Fibroblast of the aortic adventitia (primary cell): ENCODE measurements at regions not wholly inside any gene's neighbourhood (a gene's known extent, or its start where the extent isn't known, plus 50 kb on each side); places are given as distances from the start of the nearest gene placed in this dataset.

Experiments used
- DNase-seq: peaks from one replicate; pipeline ENCODE4 v3.0.0-alpha.2; 2010; ENCODE audit warnings: low read depth
- H3K4me3 ChIP-seq: 2 replicates; pipeline ENCODE4 v1.5.1; 2011; ENCODE audit warnings: low read depth, mild to moderate bottlenecking, control low read depth, low read length, moderate library complexity
- CTCF ChIP-seq: IDR thresholded peaks from 2 replicates; pipeline ENCODE4 v1.5.1; 2011; ENCODE audit warnings: mild to moderate bottlenecking, low read length, control low read depth, inconsistent platforms; ENCODE audit not compliant: insufficient read depth

- DNase-seq = no peak
- H3K4me3 ChIP-seq = no peak overlapping the region
- TF ChIP-seq CTCF = no peak
Observed at GRCh38 chr5:82889088-82889487, 188.1 kb downstream of the TMEM167A start.

- H3K4me3 ChIP-seq = no peak overlapping the region
- DNase-seq = peak; percentile 34
- TF ChIP-seq CTCF = no peak
Observed at GRCh38 chr5:82886911-82887310, 190.3 kb downstream of the TMEM167A start.

- peak; percentile 23 for DNase-seq
- TF ChIP-seq CTCF = no peak
- H3K4me3 ChIP-seq = no peak overlapping the region
Observed at GRCh38 chr5:82885627-82886389, 191.4 kb downstream of the TMEM167A start.

- TF ChIP-seq CTCF = no peak
- H3K4me3 ChIP-seq = no peak overlapping the region
- no peak for DNase-seq
Observed at GRCh38 chr5:82884821-82885471, 192.2 kb downstream of the TMEM167A start.

GRCh38 chr5:82882316-82882715 lies 194.9 kb downstream of the TMEM167A start:
- no peak overlapping the region for H3K4me3 ChIP-seq
- no peak for DNase-seq
- no peak for TF ChIP-seq CTCF

- TF ChIP-seq CTCF = no peak
- no peak for DNase-seq
- H3K4me3 ChIP-seq = no peak overlapping the region
Observed at GRCh38 chr5:82881571-82882174, 195.5 kb downstream of the TMEM167A start.
